T1000 (cell line): ENCODE measurements at regions not wholly inside any gene's neighbourhood (a gene's known extent, or its start where the extent isn't known, plus 50 kb on each side); places are given as distances from the start of the nearest gene placed in this dataset.
"Not testable (repeated sequence)": the region's sequence is repeated elsewhere in the genome, so short reads cannot be mapped to it uniquely, and the experiment has no call there.

ENCODE experiments used
- DNase-seq: peaks from one replicate; lab custom pipeline; 2025; ENCODE audit warnings: mixed read lengths; lab: John Stamatoyannopoulos, UW

- DNase-seq: no peak
These were observed 672.1 kb downstream of the EFNB2 start for GRCh38 chr13:105863300-105863920.

- no peak for DNase-seq
These were observed 687.0 kb downstream of the EFNB2 start for GRCh38 chr13:105848494-105848893.

GRCh38 chr13:105847527-105848291 lies 687.8 kb downstream of the EFNB2 start:
- DNase-seq: no peak

- no peak for DNase-seq
These were observed 688.5 kb downstream of the EFNB2 start for GRCh38 chr13:105846923-105847322.

- no peak for DNase-seq
These were observed 694.2 kb downstream of the EFNB2 start for GRCh38 chr13:105841286-105841685.

- DNase-seq: no peak
These were observed 697.2 kb downstream of the EFNB2 start for GRCh38 chr13:105838231-105838630.

GRCh38 chr13:105837295-105837694 lies 698.2 kb downstream of the EFNB2 start:
- DNase-seq: not testable (repeated sequence)

GRCh38 chr13:105830821-105831220 lies 704.6 kb downstream of the EFNB2 start:
- no peak for DNase-seq

- no peak for DNase-seq
These were observed 708.2 kb downstream of the EFNB2 start for GRCh38 chr13:105827111-105827809.

- DNase-seq: no peak
These were observed 710.4 kb downstream of the EFNB2 start for GRCh38 chr13:105825071-105825470.

- no peak for DNase-seq
These were observed 714.1 kb downstream of the EFNB2 start for GRCh38 chr13:105821337-105821736.

- no peak for DNase-seq
These were observed 715.0 kb downstream of the EFNB2 start for GRCh38 chr13:105820415-105820814.

GRCh38 chr13:105817498-105817897 lies 718.0 kb downstream of the EFNB2 start:
- no peak for DNase-seq

- no peak for DNase-seq
These were observed 718.5 kb downstream of the EFNB2 start for GRCh38 chr13:105816994-105817393.

- DNase-seq: no peak
These were observed 720.6 kb downstream of the EFNB2 start for GRCh38 chr13:105814902-105815250.

GRCh38 chr13:105814219-105814901 lies 721.1 kb downstream of the EFNB2 start:
- DNase-seq: no peak

- DNase-seq: no peak
These were observed 728.9 kb downstream of the EFNB2 start for GRCh38 chr13:105806628-105806920.

GRCh38 chr13:105805892-105806627 lies 729.4 kb downstream of the EFNB2 start:
- DNase-seq: no peak

GRCh38 chr13:105804561-105805190 lies 730.8 kb downstream of the EFNB2 start:
- no peak for DNase-seq

- DNase-seq: no peak
These were observed 736.3 kb downstream of the EFNB2 start for GRCh38 chr13:105799155-105799554.

- no peak for DNase-seq
These were observed 736.9 kb downstream of the EFNB2 start for GRCh38 chr13:105798541-105798940.

GRCh38 chr13:105796081-105796480 lies 739.4 kb downstream of the EFNB2 start:
- DNase-seq: no peak
